Endothelial cell of umbilical vein (primary cell): ENCODE measurements at regions not wholly inside any gene's neighbourhood (a gene's known extent, or its start where the extent isn't known, plus 50 kb on each side); places are given as distances from the start of the nearest gene placed in this dataset.

Experiments
- BruUV-seq: library from RNA; stranded (reverse); fragments of 400-500 nt; replicated peaks from 2 replicates; lab custom pipeline; 2021; lab: Mats Ljungman, UMichigan
- CTCF ChIA-PET: fragments of 300-600, 350-600 bp; sonication (Branson Sonifier 250); formaldehyde crosslinking; loops from one replicate; lab custom pipeline; 2021; ENCODE audit warnings: antibody characterized with exemption, inconsistent platforms; lab: Charles Lee
- POLR2A ChIA-PET: fragments of 300-600, 350-600 bp; sonication (Branson Sonifier 250); formaldehyde crosslinking; loops from one replicate; lab custom pipeline; 2021; ENCODE audit warnings: antibody characterized with exemption, inconsistent platforms; lab: Charles Lee
- DNase-seq: peaks from one replicate; pipeline ENCODE4 v3.0.0-alpha.2; 2011; ENCODE audit warnings: low read depth, low spot score
- FAIRE-seq: peaks from 2 replicates; lab custom pipeline; 2011; peaks lifted over from hg19 to GRCh38; lab: Jason Lieb, UNC
- H2AFZ ChIP-seq: 2 replicates; pipeline ENCODE4 v1.6.0; 2012; ENCODE audit warnings: low read depth, low read length, control low read depth, inconsistent platforms
- H3K27ac ChIP-seq: 2 replicates; pipeline ENCODE4 v1.5.1; 2011; ENCODE audit warnings: low read depth, mild to moderate bottlenecking, control low read depth, low read length, moderate library complexity; ENCODE audit not compliant: insufficient read depth
- H3K27me3 ChIP-seq, 2 experiments: 2 replicates each; pipeline versions ENCODE4 v1.6.0 to v1.6.1; 2011; ENCODE audit warnings: low read length in 2 of 2, mixed read lengths in 1 of 2; ENCODE audit not compliant: control insufficient read depth in 2 of 2, insufficient read depth in 2 of 2
- H3K36me3 ChIP-seq, 2 experiments: 2 replicates in 1 of 2; 3 replicates in 1 of 2; pipeline ENCODE4 v1.5.1; 2011; ENCODE audit warnings: low read length in 2 of 2, mild to moderate bottlenecking in 1 of 2, moderate library complexity in 1 of 2; ENCODE audit not compliant: control insufficient read depth in 2 of 2, insufficient read depth in 2 of 2; ENCODE audit errors: extremely low read depth in 1 of 2
- H3K4me1 ChIP-seq: 3 replicates; pipeline ENCODE4 v1.5.1; 2011; ENCODE audit warnings: mild to moderate bottlenecking, low read length; ENCODE audit not compliant: control insufficient read depth, insufficient read depth; ENCODE audit errors: extremely low read depth
- H3K4me2 ChIP-seq: 2 replicates; pipeline ENCODE4 v1.6.1; 2011; ENCODE audit warnings: low read length, control low read depth, mixed read lengths; ENCODE audit not compliant: insufficient read depth
- H3K4me3 ChIP-seq, 3 experiments: fragments of 200-600 bp in 1 of 3; sonication (generic), shearing (Covaris generic) in 1 of 3; replicated peaks in 1 of 3; 2 replicates each; pipeline ENCODE4 v1.5.1; 2011 to 2016; ENCODE audit warnings: control low read depth in 3 of 3, low read length in 3 of 3, mild to moderate bottlenecking in 2 of 3, inconsistent platforms in 1 of 3, low read depth in 1 of 3, moderate library complexity in 1 of 3; ENCODE audit not compliant: insufficient read depth in 1 of 3
- H3K79me2 ChIP-seq: 2 replicates; pipeline ENCODE4 v1.6.0; 2012; ENCODE audit warnings: low read length, inconsistent platforms; ENCODE audit not compliant: control insufficient read depth, insufficient read depth
- H3K9ac ChIP-seq: replicated peaks from 2 replicates; pipeline ENCODE3; 2011; ENCODE audit warnings: low read length, control low read depth; ENCODE audit not compliant: insufficient read depth; ENCODE audit errors: extremely low read depth
- H3K9me1 ChIP-seq: replicated peaks from 3 replicates; pipeline ENCODE4 v1.6.0; 2011; ENCODE audit warnings: mild to moderate bottlenecking, low read length; ENCODE audit not compliant: control insufficient read depth, insufficient read depth; ENCODE audit errors: extremely low read depth
- H3K9me3 ChIP-seq: replicated peaks from 2 replicates; pipeline ENCODE4 v1.5.1; 2012; ENCODE audit warnings: low read length, inconsistent platforms; ENCODE audit not compliant: control insufficient read depth, insufficient read depth
- H4K20me1 ChIP-seq: replicated peaks from 2 replicates; pipeline ENCODE3; 2011; ENCODE audit warnings: mild to moderate bottlenecking, low read length; ENCODE audit not compliant: control insufficient read depth, insufficient read depth; ENCODE audit errors: extremely low read depth
- EZH2 ChIP-seq: IDR thresholded peaks from 2 replicates; pipeline ENCODE4 v1.6.1; 2012; ENCODE audit warnings: borderline replicate concordance, low read depth, mild to moderate bottlenecking, moderate library complexity, low read length, inconsistent platforms; ENCODE audit not compliant: severe bottlenecking
- FOS ChIP-seq: IDR thresholded peaks from 2 replicates; pipeline ENCODE4 v1.6.1; 2011; ENCODE audit warnings: mild to moderate bottlenecking, low read length, moderate library complexity, borderline replicate concordance; ENCODE audit not compliant: insufficient read depth
- GATA2 ChIP-seq: IDR thresholded peaks from 2 replicates; pipeline ENCODE4 v1.7.0; 2011; ENCODE audit warnings: low read depth, mild to moderate bottlenecking, moderate library complexity, mixed read lengths, low read length; ENCODE audit not compliant: insufficient read length, insufficient read depth
- JUN ChIP-seq: IDR thresholded peaks from 2 replicates; pipeline ENCODE4 v1.6.1; 2011; ENCODE audit warnings: borderline replicate concordance, low read depth; ENCODE audit not compliant: insufficient read length, insufficient read depth
- MYC ChIP-seq: IDR thresholded peaks from one replicate; pipeline ENCODE4 v1.6.1; 2011; ENCODE audit warnings: mild to moderate bottlenecking, low read depth, low read length
- POLR2A ChIP-seq: IDR thresholded peaks from 2 replicates; pipeline ENCODE4 v1.6.1; 2012; ENCODE audit warnings: low read depth, mild to moderate bottlenecking, control low read depth, low read length
- POLR2AphosphoS5 ChIP-seq: IDR thresholded peaks from 2 replicates; pipeline ENCODE4 v1.6.1; 2012; ENCODE audit warnings: low read depth, mild to moderate bottlenecking, control low read depth, low read length, moderate library complexity; ENCODE audit not compliant: insufficient read depth
- dilution Hi-C: fragments of 300-500 bp; cut with MboI; formaldehyde crosslinking; loops from one replicate; pipeline ENCODE4 v1.15.0; 2019; ENCODE audit warnings: low sequenced_read_pairs; ENCODE audit not compliant: extremely low pct_ligation_motif_present
- intact Hi-C: fragments of 100-400 bp; cut with micrococcal nuclease; formaldehyde crosslinking; loops from one replicate; pipeline ENCODE4 v1.10.0; 2022
- TF ChIP-seq, protein P1 (sequence below): IDR thresholded peaks from 2 replicates; pipeline ENCODE4 v1.6.1; 2011; ENCODE audit not compliant: insufficient read depth, insufficient read length
- TF ChIP-seq, protein P2 (sequence below), 2 donors: IDR thresholded peaks; 1 replicate in 1 of 2; 2 replicates in 1 of 2; pipeline ENCODE4 v1.5.1; 2011; ENCODE audit warnings: low read length in 2 of 2, mild to moderate bottlenecking in 2 of 2, moderate library complexity in 2 of 2, control low read depth in 1 of 2, inconsistent platforms in 1 of 2, low read depth in 1 of 2; ENCODE audit not compliant: insufficient read depth in 1 of 2; ENCODE audit errors: extremely low read depth in 1 of 2

DNA sequence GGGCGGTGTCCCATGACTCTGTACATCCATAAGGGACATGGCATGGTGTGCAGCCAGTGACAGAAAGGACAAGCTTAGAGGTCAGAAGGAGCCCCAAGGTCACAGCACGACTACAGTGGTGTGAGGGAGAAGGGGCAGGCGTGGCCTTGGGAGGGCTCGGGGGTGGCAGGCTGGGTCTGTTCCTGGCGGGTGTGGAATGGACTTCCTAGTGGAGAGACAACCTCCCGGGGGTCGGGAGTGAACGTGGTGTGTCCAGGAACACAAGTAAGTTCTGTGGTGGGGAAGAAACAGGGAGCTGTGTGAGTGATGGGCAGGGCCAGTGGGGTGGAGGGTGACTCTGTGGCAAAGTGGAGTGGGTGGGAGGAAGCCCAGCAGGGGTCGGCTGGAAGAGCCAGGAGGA is 279.3 kb downstream of the TEX29 start:
- BruUV-seq, result no TSS peak
- Histone ChIP-seq H3K27ac (no peak overlapping the region), H4K20me1 (no peaks in the 10 kb centered on the region), H3K4me2 (no peak overlapping the region), H2AFZ (no peak overlapping the region), H3K36me3 (no peaks in the 10 kb centered on the region), H3K9me1 (no peaks in the 10 kb centered on the region), H3K9ac (no peak overlapping the region), H3K27me3 (no peaks in the 10 kb centered on the region), H3K9me3 (peaks cover 6% of the 10 kb centered on the region), H3K79me2 (no peaks in the 10 kb centered on the region), H3K4me3 (no peak overlapping the region), H3K4me1 (no peaks in the 10 kb centered on the region)
- ChIA-PET POLR2A (no interaction called here), CTCF (no interaction called here)
- DNase-seq (no peak), FAIRE-seq (no peak)
- dilution Hi-C loops, result no loop called here
- intact Hi-C loops, result no loop called here
- TF ChIP-seq, protein P1, sequence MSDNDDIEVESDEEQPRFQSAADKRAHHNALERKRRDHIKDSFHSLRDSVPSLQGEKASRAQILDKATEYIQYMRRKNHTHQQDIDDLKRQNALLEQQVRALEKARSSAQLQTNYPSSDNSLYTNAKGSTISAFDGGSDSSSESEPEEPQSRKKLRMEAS, result no peak
- TF ChIP-seq GATA2 (no peak), MYC (no peak), JUN (no peak), POLR2AphosphoS5 (no peak), POLR2A (no peak), EZH2 (no peak), FOS (no peak)
- TF ChIP-seq, protein P2, sequence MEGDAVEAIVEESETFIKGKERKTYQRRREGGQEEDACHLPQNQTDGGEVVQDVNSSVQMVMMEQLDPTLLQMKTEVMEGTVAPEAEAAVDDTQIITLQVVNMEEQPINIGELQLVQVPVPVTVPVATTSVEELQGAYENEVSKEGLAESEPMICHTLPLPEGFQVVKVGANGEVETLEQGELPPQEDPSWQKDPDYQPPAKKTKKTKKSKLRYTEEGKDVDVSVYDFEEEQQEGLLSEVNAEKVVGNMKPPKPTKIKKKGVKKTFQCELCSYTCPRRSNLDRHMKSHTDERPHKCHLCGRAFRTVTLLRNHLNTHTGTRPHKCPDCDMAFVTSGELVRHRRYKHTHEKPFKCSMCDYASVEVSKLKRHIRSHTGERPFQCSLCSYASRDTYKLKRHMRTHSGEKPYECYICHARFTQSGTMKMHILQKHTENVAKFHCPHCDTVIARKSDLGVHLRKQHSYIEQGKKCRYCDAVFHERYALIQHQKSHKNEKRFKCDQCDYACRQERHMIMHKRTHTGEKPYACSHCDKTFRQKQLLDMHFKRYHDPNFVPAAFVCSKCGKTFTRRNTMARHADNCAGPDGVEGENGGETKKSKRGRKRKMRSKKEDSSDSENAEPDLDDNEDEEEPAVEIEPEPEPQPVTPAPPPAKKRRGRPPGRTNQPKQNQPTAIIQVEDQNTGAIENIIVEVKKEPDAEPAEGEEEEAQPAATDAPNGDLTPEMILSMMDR (IDR thresholded peaks at IDR 0.05; ENCODE audit: extremely low read depth in 1 of 2, insufficient read depth in 1 of 2, low read depth in 1 of 2, low read length in 2 of 2), result no peak
